Mucosa of gallbladder (tissue), 1 donor: ENCODE measurements at regions not wholly inside any gene's neighbourhood (a gene's known extent, or its start where the extent isn't known, plus 50 kb on each side); places are given as distances from the start of the nearest gene placed in this dataset.
"Not testable (repeated sequence)": the region's sequence is repeated elsewhere in the genome, so short reads cannot be mapped to it uniquely, and the experiment has no call there.

ENCODE experiments used
- DNase-seq: peaks from one replicate; pipeline ENCODE4 v3.0.0-alpha.2; 2020; ENCODE audit warnings: low spot score
- donor health status: DM: no; HTN: no; CAD: no.

DNA sequence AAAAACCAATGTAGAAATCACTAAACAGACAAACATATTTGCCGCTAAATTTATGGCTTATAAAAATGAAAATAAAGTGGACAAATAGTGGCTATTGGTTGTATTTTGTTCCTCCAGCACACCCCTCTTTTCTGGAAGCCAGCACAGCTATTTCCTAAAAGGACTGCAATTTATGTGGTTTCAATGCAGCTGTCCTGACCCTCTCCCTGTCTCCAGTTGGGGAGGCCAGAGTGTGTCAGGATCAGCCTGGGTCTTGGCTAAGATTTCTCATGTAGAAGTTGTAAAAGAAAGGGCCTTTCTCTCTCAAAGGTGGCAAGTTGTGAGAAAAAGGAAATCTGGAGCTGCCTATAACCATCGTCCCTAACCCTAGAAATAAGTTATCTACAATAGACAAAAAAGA lies 165.6 kb downstream of the ALDH8A1 start:
- no peak for DNase-seq

DNA sequence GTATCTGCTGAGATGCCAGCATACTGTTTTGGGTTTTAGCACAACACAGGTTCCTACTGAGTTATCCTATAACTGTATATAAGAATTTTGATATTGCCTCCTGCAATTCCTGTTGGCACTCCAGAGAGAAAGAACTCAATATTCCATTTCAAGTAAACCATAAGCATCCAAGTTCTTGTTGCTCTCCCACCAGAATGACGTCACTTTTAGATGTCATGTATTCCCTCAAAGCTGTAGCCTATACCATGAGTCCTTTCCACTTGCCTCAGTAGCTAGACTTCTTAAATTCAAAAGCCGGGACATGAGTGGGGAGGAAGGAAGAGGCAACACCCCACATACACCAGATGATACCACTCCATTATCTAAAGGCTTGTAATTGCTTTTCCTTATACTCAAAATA lies 171.5 kb downstream of the ALDH8A1 start:
- DNase-seq = no peak

DNA sequence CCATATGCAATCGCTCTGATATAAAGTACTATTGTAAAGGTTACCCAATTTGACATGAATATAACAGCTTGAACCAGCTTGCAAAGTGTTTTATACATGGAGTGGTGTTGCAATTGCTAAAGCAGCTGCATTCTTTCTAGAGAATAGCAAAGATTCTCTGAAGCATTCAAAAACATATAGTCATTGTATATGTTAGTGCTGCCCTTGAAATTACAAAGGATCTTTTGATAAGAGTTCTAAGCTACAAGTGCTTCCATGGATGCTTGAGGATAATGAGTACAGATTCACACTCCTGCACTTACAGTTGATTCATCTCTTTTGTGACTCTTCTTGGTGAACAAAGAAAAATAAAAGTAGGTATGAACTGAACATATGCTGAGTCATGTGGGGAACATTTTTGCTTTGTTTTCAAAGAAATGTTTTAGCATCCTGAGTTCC lies 175.7 kb downstream of the ALDH8A1 start:
- DNase-seq = no peak

DNA sequence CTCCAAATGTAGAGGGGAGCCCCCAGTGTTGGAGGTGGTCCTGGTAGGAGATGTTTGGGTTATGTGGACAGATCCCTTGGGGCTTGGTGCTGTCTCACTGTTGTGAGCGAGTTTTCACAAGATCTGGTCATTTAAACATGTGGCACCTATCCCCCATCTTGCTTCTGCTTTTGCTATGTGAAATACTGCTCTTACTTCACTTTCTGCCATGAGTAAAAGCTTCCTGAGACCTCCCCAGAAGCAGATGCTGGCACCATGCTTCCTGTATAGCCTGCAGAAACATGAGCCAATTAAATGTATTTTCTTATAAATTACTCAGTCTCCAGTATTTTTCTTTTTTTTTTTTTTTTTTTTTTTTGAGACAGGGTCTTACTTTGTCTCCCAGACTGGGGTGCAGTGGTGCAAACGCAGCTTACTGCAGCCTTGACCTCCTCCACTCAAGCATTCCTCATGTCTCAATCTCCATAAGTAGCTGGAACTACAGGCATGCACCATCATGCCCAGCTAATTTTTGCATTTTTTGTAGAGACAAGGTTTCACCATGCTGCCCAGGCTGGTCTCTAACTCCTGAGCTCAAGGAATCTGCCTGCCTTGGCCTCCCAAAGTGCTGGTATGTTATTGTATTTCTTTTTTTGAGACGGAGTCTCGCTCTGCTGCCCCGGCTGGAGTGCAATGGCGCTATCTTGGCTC lies 177.1 kb downstream of the ALDH8A1 start:
- DNase-seq = no peak

DNA sequence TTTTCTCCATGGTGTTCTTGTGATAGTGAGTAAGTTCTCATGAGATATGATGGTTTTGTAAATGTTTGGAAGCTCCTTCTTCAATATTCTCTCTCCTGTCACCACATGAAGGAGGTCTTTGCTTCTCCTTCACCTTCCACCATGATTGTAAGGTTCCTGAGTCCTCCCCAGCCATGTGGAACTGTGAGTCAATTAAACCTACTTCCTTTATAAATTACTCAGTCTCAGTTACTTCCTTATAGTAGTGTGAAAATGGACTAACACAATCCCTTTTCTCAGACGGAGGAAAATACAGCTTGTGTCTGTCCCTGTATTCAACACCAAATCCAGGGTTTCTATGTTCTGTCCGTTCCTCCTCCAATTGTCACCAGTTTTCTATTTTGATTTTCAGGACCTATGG lies 181.0 kb downstream of the ALDH8A1 start:
- no peak for DNase-seq

DNA sequence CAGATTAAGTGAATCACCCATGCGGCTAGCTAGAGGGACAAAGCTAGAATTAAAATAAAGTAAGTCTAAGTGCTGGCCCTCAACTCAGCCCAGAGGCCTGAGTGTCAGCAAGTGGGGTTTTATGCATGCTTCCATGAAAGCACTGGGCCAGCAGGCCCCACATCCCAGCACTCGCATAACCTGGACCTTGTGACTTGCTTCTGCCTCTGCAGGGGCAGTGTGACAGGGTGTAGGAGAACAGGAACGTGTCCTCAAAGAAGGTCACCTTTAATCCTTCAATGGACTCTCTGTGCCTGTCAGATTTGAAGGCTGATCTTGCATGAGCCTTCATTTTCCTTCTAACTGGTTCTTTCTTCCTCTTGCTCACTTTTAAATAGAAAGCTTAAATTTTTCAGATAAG lies 183.4 kb downstream of the ALDH8A1 start:
- no peak for DNase-seq

DNA sequence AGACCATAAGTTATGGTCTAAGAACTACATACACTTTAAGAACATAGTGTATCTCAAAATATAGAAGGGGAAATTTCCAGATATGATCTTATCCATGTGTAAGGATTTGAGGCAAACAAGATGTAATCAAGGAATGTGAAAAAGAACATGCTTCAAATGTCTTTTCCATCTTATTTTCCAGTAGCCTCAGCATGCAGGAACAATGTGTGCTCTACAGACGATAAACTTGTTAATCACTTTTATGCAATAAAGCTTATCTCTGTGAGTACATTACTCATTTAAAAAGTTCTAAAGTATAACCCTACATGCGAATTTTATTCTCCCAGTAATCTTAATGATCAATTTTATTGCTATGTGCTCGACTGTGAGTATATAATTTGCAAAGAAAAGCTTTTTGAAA lies 185.2 kb downstream of the ALDH8A1 start:
- no peak for DNase-seq

DNA sequence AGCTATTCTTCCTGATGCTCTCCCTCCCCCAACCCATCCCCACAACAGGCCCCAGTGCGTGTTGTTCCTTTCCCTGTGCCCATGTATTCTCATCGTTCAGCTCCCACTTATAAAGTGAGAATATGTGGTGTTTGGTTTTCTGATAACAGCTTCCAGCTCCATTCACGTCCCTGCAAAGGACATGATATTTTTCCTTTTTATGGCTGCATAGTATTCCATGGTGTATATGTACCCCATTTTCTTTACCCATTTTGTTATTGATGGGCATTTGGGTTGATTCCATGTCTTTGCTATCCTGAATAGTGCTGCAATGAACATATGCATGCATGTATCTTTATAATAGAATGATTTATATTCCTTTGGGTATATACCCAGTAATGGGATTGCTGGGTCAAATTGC lies 186.3 kb downstream of the ALDH8A1 start:
- not testable (repeated sequence) for DNase-seq

DNA sequence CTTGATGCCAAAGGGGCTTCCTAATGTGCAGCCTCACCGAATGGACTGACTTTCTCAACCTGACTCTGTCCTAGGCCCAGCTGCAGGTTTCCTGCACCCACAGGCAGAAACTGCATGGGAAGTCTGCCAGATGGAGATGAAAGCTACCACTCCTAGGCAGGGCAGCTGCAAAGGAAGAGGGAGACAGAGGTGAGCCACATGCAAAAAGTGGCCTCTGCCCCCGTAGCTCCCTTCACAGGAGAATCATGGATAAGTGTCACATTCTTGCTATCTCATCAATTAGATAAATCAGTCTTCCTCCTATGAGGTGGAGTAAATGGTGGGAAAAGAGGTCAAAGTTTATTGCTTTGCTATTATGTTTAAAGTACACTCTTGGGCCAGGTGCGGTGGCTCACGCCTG lies 191.3 kb downstream of the ALDH8A1 start:
- DNase-seq = no peak

DNA sequence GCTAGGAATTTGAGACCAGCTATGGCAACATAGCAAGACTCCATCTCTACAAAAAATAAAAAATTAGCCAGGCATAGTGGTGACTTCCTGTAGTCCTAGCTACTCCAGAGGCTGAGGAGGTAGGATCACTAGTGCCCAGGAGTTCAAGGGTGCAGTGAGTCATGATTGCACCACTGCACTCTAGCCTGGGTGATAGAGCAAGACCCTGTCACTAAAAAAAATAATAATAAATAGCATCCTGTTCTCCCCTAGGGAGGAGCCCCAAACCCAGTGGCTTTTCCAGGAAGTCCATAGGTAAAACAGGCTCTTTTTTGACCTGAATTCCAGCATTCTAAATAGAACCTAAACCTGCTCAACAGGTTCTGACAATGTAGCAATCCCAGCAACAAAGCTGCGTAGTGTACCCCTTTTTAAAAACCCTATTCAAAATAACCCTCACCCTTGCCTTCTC lies 192.0 kb downstream of the ALDH8A1 start:
- no peak for DNase-seq

DNA sequence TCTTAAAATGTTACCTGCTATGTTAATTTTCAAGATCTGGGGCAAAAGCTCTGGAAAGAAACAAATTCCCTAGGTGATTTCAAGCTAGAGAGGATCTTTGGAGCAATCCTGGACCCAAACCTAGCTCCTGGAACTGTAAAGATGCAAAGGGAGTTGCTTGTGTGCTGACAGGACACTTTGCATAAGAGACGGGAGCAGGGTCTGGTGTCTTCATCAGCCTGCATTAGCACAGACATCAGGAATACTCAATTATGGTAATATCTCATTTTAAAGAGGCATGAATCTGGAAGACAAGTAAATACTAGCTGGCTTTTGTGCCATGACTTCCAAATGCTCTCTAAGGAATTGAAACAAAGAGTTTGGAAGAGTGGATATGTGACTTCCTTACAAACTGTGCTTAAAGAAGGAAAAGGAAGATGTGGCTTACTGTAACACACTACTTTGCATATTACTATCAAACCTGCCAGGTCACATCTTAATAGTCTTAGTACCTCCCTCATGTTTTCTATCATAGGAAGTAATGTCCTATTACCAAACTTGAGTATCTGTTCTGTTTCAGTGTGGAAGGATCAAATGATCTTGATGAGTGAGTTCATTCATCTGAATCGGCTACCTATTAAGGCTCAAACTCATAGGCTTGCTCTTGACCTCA lies 193.4 kb downstream of the ALDH8A1 start:
- no peak for DNase-seq

DNA sequence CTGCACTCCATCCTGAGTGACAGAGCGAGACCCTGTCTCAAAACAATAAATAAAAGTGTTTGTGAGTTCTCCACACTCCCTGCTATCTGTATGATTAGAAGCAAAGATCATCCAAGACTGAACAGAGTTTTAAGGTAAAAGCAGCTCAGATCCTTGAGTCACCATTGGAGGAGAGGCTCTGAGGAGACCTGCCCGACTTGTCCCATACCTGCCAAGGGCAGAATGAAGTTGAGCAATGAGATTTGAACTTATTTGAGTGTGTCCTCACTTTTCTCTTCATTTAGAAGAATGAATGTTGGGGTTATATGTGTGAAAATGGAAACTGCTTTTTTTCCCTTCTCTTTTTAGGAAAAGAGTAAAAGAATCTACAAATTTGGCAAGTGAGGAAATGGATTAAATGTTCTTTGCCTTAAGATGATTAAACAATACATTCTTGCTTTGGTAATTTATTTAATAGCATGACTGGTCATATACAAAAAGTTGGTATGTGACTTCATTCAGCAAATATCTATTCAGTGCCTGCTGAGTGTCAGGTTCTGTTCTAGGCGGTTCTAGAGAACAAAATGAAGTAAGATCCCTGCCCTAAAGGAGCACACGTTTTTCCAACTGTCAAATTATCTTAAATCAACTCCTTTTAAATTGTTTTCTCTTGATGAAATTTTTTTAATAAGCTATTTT lies 195.7 kb downstream of the ALDH8A1 start:
- no peak for DNase-seq

DNA sequence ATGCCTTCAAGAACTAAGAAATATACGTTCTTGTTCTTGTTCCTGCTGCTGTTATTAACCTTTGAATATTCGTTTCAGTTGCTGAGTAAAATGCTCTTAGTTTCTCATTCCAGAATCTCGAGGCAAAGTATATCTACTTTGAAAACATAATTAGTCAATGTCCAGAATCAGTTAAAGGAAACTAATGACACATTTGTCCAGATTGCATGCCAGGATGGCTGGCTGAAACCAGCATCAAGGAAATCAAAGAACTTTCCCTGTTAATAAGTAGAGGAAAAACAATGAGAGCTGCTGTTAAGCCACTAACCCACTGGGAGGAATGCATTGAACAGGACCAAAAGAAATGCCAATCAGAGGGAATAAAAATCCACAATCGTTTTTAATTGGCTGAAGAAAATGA lies 196.9 kb downstream of the ALDH8A1 start:
- DNase-seq = peak; percentile 66

DNA sequence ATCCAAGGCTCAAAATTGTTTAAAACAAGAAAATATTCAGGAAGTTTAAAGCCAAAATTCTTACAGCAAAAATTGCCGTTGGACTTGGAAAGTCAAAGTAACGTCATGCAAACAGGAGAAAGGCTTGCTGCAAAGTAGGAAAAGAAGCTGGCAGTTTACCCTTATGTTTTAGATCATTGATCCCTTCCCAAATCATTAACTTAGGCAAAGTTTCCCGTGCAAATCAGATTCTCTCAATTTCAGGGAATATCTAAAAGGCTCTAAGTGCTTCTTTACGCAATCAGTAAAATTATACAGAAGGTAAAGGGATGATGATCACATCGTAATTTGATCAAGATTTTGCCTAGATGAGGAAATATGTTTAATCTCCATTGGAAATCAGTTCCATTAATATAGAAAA lies 197.5 kb downstream of the ALDH8A1 start:
- DNase-seq = no peak

DNA sequence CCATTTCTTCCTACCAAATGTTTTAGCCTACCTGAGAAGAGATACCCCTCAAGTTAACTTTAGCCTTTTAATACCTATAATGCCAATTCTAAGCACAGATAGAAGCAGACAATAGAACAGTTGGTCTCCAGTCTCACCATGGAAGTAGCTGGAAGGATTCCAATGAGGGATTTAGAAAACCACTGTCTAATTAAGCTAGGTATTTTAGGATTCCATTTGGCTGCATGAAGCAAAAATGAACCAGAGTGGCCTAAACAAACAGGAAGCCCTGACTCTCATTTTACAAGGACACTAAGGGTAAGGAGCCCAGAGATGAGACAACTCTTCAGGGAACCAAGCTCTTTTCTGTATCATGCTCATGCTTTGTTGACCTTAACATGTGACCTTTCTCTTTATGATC lies 199.2 kb downstream of the ALDH8A1 start:
- no peak for DNase-seq

DNA sequence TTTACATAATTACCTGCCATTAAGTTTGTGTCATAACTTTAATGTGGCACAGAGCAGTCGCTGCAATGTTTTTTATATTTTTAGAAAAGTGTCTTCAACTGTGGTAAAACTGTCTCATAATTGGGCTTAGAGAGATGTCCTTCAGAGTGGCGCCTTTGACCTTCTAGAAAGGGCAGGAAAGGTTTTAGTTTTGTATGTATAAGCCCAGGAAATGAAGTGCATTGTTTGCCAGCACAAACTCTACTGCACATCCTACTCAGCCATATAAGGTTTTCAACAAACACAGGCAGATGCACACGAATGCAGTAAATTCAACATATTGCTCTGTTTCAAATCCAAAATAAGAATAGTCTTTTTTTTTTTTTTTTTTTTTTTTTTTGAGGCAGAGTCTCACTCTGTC lies 201.4 kb downstream of the ALDH8A1 start:
- no peak for DNase-seq

DNA sequence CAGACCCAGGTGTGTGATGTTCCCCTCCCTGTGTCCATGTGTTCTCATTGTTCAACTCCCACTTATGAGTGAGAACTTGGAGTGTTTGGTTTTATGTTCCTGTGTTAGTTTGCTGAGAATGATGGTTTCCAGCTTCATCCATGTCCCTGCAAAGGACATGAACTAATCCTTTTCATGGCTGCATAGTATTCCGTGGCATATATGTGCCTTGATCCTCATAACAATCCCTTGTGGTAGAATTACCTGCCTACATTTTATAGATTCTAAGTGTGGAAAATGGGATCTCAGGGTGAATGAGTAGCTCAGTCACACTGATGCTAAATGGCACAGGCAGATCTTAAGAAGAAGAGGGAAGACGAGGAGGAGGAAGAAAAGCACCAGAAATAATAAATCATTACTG lies 202.7 kb downstream of the ALDH8A1 start:
- DNase-seq = not testable (repeated sequence)

DNA sequence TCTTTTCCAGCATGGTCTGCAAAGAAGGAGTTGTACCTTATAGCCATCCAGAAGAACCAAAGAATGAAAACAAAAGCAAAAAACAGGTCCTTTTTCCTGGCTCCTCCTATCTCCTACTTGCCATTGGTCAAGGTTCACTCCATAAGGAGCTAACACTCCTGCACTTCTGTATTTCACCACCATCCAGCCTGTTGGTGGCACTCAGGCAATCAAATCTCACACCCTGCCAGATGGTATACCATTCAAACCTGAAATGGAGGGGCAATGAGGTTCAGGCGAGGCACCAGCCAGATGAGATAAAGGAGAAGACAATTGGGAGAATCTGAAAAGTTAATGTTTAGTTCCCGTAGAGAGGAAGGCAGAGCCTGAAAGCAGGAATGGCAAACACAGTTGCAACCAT lies 203.8 kb downstream of the ALDH8A1 start:
- no peak for DNase-seq

DNA sequence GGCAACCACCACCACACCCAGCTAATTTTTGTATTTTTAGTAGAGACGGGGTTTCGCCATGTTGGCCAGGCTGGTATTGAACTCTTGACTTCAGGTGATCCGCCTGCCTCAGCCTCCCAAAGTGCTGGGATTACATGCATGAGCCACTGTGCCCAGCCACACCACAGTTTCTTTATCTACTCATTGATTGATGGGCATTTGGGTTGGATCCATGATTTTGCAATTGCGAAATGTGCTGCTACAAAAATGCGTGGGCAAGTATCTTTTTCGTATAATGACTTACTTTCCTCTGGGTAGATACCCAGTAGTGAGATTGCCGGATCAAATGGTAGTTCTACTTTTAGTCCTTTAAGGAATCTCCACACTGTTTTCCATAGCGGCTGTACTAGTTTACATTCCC lies 204.7 kb downstream of the ALDH8A1 start:
- not testable (repeated sequence) for DNase-seq

DNA sequence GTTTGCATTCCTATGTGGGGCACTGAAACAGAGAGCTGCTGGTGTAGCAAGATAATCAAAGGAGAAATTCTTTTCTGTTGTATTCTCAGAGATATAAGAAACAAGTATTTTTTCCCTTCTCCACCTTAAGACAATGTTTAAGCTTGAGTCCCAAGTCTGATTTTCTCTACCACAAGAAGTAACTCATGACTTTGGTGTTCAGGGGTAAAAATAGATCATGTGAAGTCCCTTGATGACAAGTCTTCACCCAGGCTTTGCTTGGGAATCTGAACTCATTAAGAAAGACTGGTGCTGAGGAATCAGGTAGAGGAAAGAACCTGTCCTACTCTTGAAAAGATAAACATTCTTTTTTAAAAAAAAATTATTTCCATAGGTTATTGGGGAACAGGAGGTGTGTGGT lies 205.6 kb downstream of the ALDH8A1 start:
- no peak for DNase-seq

DNA sequence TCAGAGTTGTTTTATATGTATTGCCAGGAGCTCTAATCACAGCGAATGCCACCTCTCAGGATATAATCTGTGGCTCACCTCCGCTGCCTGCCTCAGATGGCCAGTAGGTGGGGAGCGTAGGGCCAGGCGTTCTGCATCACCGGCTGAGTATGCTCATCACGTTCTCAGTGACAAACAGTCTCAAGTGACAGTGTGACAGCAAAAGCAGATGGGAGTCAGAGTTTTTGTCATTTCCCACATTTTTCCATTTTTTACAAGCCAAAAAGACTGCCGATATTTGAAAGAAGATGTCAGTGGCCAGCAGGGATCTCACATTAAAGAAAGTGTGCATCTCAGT lies 208.7 kb downstream of the ALDH8A1 start:
- DNase-seq = no peak

DNA sequence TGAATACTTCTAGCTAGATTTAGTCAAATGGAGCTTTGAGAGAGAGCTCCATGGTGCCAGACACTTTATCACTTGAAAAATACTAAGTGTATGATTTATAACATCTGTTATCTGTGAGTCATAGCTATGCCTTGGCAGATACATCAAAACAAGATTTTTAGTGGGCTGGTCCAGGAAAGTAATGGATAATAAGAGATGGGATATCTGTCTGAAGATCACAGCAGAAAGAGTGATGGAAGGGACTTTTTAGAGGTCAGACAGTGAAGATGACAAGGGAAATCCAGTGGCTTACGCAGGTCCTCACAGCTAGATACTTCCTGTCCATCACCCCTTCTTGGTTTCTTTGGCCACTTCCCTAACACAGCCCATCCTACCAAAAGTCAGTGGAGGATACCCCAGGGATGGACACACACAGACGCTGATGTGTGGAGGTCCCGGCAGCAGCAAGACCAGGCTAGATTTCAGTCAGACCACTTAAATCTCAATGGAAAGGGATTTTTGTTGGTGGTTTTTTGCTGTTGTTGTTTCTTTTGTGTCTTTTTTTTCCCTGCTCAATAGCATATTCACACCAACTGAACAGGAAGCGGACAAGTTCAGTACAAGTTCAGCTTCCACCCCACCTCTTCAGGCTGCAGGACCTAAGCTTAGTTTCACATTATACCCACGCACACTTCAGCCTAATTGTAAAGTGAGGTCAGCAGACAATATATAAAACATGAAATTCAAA lies 209.3 kb downstream of the ALDH8A1 start:
- DNase-seq = no peak

DNA sequence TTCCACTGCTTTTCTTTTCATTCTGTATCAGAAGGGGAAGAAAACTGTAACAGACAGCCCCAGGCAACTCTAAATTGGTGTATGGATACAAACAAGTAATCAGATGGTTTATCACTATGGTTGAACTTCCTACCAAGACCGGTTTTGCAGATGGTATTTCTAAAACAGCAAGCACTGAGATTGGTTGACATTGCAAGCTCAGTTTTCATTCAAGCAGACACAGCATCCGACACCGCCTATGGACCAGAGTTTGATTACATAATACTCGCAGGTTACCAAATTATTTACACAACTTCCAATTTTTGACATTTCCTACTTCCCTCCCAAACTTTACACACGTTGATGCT lies 209.9 kb downstream of the ALDH8A1 start:
- DNase-seq = no peak
